Neural cell (in vitro differentiated cells): ENCODE measurements at regions not wholly inside any gene's neighbourhood (a gene's known extent, or its start where the extent isn't known, plus 50 kb on each side); places are given as distances from the start of the nearest gene placed in this dataset.

Experiments
- CTCF ChIP-seq: fragments of 450-650 bp; IDR thresholded peaks from 2 replicates; pipeline ENCODE4 v1.5.1; 2014; ENCODE audit warnings: antibody characterized with exemption, mild to moderate bottlenecking, moderate library complexity; ENCODE audit not compliant: poor library complexity, severe bottlenecking
- EP300 ChIP-seq: fragments of 450-650 bp; conservative IDR thresholded peaks from 2 replicates; pipeline ENCODE4 v1.6.1; 2014; ENCODE audit warnings: antibody characterized with exemption, mild to moderate bottlenecking, moderate library complexity; ENCODE audit not compliant: poor library complexity, severe bottlenecking
- EZH2 ChIP-seq: fragments of 200-600, 300-800 bp; shearing (Covaris generic), sonication (generic); IDR thresholded peaks from 2 replicates; pipeline ENCODE4 v1.6.1; 2014; ENCODE audit warnings: antibody characterized with exemption, low read length, borderline replicate concordance, mild to moderate bottlenecking; ENCODE audit not compliant: insufficient read depth, poor library complexity, severe bottlenecking
- MXI1 ChIP-seq: fragments of 450-650 bp; conservative IDR thresholded peaks from 2 replicates; pipeline ENCODE4 v1.6.1; 2014; ENCODE audit warnings: antibody characterized with exemption, mild to moderate bottlenecking; ENCODE audit not compliant: poor library complexity, severe bottlenecking
- POLR2AphosphoS5 ChIP-seq: IDR thresholded peaks from 2 replicates; pipeline ENCODE4 v1.6.1; 2012
- RAD21 ChIP-seq: fragments of 450-650 bp; conservative IDR thresholded peaks from 2 replicates; pipeline ENCODE4 v1.6.1; 2014; ENCODE audit warnings: antibody characterized with exemption, mild to moderate bottlenecking, moderate library complexity
- REST ChIP-seq: IDR thresholded peaks from 2 replicates; pipeline ENCODE4 v1.6.1; 2012; ENCODE audit warnings: borderline replicate concordance
- SMC3 ChIP-seq: fragments of 450-650 bp; conservative IDR thresholded peaks from 2 replicates; pipeline ENCODE4 v1.6.1; 2014; ENCODE audit warnings: antibody characterized with exemption, mild to moderate bottlenecking, moderate library complexity; ENCODE audit not compliant: poor library complexity
- TAF1 ChIP-seq: IDR thresholded peaks from 2 replicates; pipeline ENCODE4 v1.6.1; 2012; ENCODE audit warnings: low read depth

GRCh38 chr21:31781737-31782136 lies 49.8 kb upstream of the SCAF4 start:
- TF ChIP-seq POLR2AphosphoS5 (no peak), CTCF (no peak), EZH2 (no peak), MXI1 (no peak), EP300 (no peak), REST (no peak), SMC3 (no peak), RAD21 (no peak), TAF1 (no peak)
